GM10266 (cell line): ENCODE measurements at regions not wholly inside any gene's neighbourhood (a gene's known extent, or its start where the extent isn't known, plus 50 kb on each side); places are given as distances from the start of the nearest gene placed in this dataset.
"Not testable (repeated sequence)": the region's sequence is repeated elsewhere in the genome, so short reads cannot be mapped to it uniquely, and the experiment has no call there.

ENCODE experiments used
- DNase-seq: peaks from one replicate; pipeline ENCODE4 v3.0.0; 2012; ENCODE audit errors: extremely low spot score
- CTCF ChIP-seq: IDR thresholded peaks from 2 replicates; pipeline ENCODE4 v1.5.1; 2012; ENCODE audit warnings: mild to moderate bottlenecking, low read depth; ENCODE audit not compliant: control insufficient read depth, insufficient read depth; ENCODE audit errors: missing control alignments

DNA sequence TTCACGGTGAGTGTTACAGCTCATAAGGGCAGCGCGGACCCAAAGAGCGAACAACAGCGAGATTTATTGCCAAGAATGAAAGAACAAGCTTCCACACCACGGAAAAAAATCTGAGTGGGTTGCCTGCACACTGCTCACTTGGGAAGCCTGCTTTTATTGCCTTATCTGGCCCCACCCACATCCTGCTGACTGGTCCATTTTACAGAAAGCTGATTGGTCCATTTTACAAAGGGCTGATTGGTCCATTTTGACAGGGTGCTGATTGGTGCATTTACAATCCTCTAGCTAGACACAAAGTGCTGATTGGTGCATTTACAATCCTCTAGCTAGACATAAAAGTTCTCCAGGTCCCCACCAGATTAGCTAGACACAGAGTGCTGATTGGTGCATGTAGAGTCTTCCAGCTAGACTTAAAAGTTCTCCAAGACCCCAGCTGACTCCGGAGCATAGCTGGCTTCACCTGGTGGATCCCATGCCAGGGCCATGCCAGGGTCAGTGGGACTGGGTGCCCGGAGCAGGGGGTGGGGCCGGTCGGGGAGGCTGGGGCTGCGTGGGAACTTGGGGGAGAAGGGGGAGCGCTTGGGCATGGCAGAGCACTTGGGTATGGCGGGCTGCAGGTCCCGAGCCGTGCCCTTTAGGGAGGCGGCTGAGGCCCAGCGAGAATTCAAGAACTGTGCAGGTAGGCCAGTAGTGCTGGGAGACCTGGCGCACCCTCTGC is 75.4 kb upstream of the ATP1A1 start:
- no peak for DNase-seq
- TF ChIP-seq CTCF, result no peak

DNA sequence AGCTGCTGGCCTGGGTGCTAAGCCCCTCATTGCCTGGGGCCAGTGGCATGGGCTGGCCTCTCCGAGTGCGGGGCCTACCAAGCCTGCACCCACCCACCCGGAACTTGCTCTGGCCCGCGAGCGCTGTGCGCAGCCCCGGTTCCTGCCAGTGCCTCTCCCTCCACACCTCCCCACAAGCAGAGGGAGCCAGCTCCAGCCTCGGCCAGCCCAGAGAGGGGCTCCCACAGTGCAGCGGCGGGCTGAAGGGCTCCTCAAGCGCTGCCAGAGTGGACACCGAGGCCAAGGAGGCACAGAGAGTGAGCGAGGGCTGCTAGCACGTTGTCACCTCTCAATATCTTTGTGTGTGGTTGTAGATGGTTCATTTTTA is 74.8 kb upstream of the ATP1A1 start:
- DNase-seq, result not testable (repeated sequence)

DNA sequence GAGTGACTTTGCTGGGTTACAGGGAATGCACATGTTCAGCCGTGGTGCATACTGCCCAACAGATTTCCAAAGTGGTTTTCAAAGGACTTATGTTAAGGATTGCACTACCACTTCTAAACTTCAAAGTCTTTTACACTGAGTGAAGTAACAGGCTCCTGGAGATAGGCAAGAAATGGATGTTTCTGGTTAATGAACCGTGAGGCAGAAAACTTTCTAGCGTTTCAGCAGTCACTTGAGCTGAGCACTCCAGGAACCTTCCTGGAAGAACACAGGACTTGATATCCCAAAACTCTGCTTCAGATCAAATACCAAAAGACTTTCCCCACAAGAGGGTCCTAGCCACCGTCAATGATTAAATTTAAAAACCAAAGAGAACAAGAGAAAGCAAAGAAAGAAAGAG is 74.3 kb upstream of the ATP1A1 start:
- DNase-seq, result no peak
- TF ChIP-seq CTCF, result no peak

- TF ChIP-seq CTCF, result no peak
These were observed 73.8 kb upstream of the ATP1A1 start for GRCh38 chr1:116299248-116299647.

GRCh38 chr1:116302281-116302680 is 70.8 kb upstream of the ATP1A1 start:
- DNase-seq, result no peak

More at GRCh38 chr1:116299248-116299647, 73.8 kb upstream of the ATP1A1 start:
- DNase-seq, result no peak

GRCh38 chr1:116306102-116306501 is 66.9 kb upstream of the ATP1A1 start:
- TF ChIP-seq CTCF, result no peak
- DNase-seq, result no peak

More at GRCh38 chr1:116302281-116302680, 70.8 kb upstream of the ATP1A1 start:
- TF ChIP-seq CTCF, result no peak

- DNase-seq, result no peak
- no peak for TF ChIP-seq CTCF
These were observed 66.1 kb upstream of the ATP1A1 start for GRCh38 chr1:116306840-116307442.
